ENCODE measurements at regions not wholly inside any gene's neighbourhood (a gene's known extent, or its start where the extent isn't known, plus 50 kb on each side); places are given as distances from the start of the nearest gene placed in this dataset.

GRCh38 chr3:194212161-194212844 is 76.4 kb downstream of the HES1 start:
- Histone ChIP-seq H3K14ac (ENCODE audit: low read length) (no peak overlapping the region), H2BK120ac (ENCODE audit: insufficient read depth, low read length, poor library complexity) (peak overlapping the region; percentile 12), H3K4ac (ENCODE audit: low read depth, low read length) (no peak overlapping the region), H4K12ac (ENCODE audit: low read depth, low read length) (no peak overlapping the region), H3K4me1 (ENCODE audit: control insufficient read depth in 1 of 2, insufficient read depth in 2 of 2, low read length in 2 of 2) (peaks cover 17 to 19% of the 10 kb centered on the region in 2 experiments), H3K9me3 (ENCODE audit: insufficient read depth, low read depth, low read length) (no peaks in the 10 kb centered on the region), H3K27me3 (ENCODE audit: insufficient read depth, low read length) (no peaks in the 10 kb centered on the region), H3K79me1 (ENCODE audit: low read length) (peaks cover 7% of the 10 kb centered on the region), H3K79me2 (ENCODE audit: control insufficient read depth, insufficient read depth, low read length, poor library complexity) (no peaks in the 10 kb centered on the region), H3K27ac (ENCODE audit: low read depth, low read length) (peak overlapping the region; percentile 7), H2AFZ (ENCODE audit: insufficient read depth, low read length, poor library complexity) (no peak overlapping the region), H2BK12ac (ENCODE audit: low read length) (peak overlapping the region; percentile 25), H3K18ac (ENCODE audit: low read length) (no peak overlapping the region), H3K23ac (ENCODE audit: low read length) (no peak overlapping the region), H4K91ac (ENCODE audit: low read depth, low read length) (peak overlapping the region; percentile 31), H2BK5ac (ENCODE audit: low read depth, low read length, poor library complexity) (no peak overlapping the region), H4K8ac (ENCODE audit: low read depth, low read length) (peak overlapping the region; percentile 8), H3K4me3 (ENCODE audit: low read depth, low read length) (no peak overlapping the region), H3K36me3 (ENCODE audit: control insufficient read depth in 1 of 2, insufficient read depth in 2 of 2, low read length in 2 of 2) (no peaks in the 10 kb centered on the region), H2AK5ac (ENCODE audit: low read length) (peak overlapping the region; percentile 50), H3K9ac (ENCODE audit: low read length) (no peak overlapping the region), H3K4me2 (ENCODE audit: low read length) (peak overlapping the region; percentile 8)
- no CpG with 5 or more reads among the region's 13 CpGs for WGBS (ENCODE audit: extremely low coverage, insufficient coverage, insufficient read length)
- no peak for DNase-seq

GRCh38 chr3:194212845-194213331 is 76.9 kb downstream of the HES1 start:
- peak in 1 of 2 donors; percentile 18 for DNase-seq
- Histone ChIP-seq H3K14ac (ENCODE audit: low read length) (no peak overlapping the region), H4K8ac (ENCODE audit: low read depth, low read length) (no peak overlapping the region), H3K18ac (ENCODE audit: low read length) (no peak overlapping the region), H3K27ac (ENCODE audit: low read depth, low read length) (peak overlapping the region; percentile 7), H3K27me3 (ENCODE audit: insufficient read depth, low read length) (no peaks in the 10 kb centered on the region), H3K4me2 (ENCODE audit: low read length) (peak overlapping the region; percentile 9), H3K36me3 (ENCODE audit: control insufficient read depth in 1 of 2, insufficient read depth in 2 of 2, low read length in 2 of 2) (no peaks in the 10 kb centered on the region), H3K23ac (ENCODE audit: low read length) (no peak overlapping the region), H2BK5ac (ENCODE audit: low read depth, low read length, poor library complexity) (no peak overlapping the region), H2AFZ (ENCODE audit: insufficient read depth, low read length, poor library complexity) (no peak overlapping the region), H3K9me3 (ENCODE audit: insufficient read depth, low read depth, low read length) (no peaks in the 10 kb centered on the region), H2BK12ac (ENCODE audit: low read length) (no peak overlapping the region), H3K4ac (ENCODE audit: low read depth, low read length) (no peak overlapping the region), H3K79me2 (ENCODE audit: control insufficient read depth, insufficient read depth, low read length, poor library complexity) (no peaks in the 10 kb centered on the region), H3K4me3 (ENCODE audit: low read depth, low read length) (no peak overlapping the region), H4K12ac (ENCODE audit: low read depth, low read length) (no peak overlapping the region), H2AK5ac (ENCODE audit: low read length) (no peak overlapping the region), H3K4me1 (ENCODE audit: control insufficient read depth in 1 of 2, insufficient read depth in 2 of 2, low read length in 2 of 2) (peaks cover 17 to 19% of the 10 kb centered on the region in 2 experiments), H3K79me1 (ENCODE audit: low read length) (peaks cover 7% of the 10 kb centered on the region), H3K9ac (ENCODE audit: low read length) (no peak overlapping the region), H2BK120ac (ENCODE audit: insufficient read depth, low read length, poor library complexity) (no peak overlapping the region), H4K91ac (ENCODE audit: low read depth, low read length) (no peak overlapping the region)
- WGBS (ENCODE audit: extremely low coverage, insufficient coverage, insufficient read length), result no CpG with 5 or more reads among the region's 10 CpGs

GRCh38 chr3:194215392-194215791 is 79.4 kb downstream of the HES1 start:
- no peaks in the 10 kb centered on the region for H3K36me3 ChIP-seq (ENCODE audit: control insufficient read depth in 1 of 2, insufficient read depth in 2 of 2, low read length in 2 of 2)

GRCh38 chr3:194218646-194219453 is 82.9 kb downstream of the HES1 start:
- no CpG with 5 or more reads among the region's 13 CpGs for WGBS (ENCODE audit: extremely low coverage, insufficient coverage, insufficient read length)
- no peak overlapping the region for H2BK5ac ChIP-seq (ENCODE audit: low read depth, low read length, poor library complexity)
- no peak overlapping the region for H4K8ac ChIP-seq (ENCODE audit: low read depth, low read length)
- H3K27ac ChIP-seq (ENCODE audit: low read depth, low read length), result no peak overlapping the region
- H4K12ac ChIP-seq (ENCODE audit: low read depth, low read length), result no peak overlapping the region
- H3K9ac ChIP-seq (ENCODE audit: low read length), result no peak overlapping the region
- no peaks in the 10 kb centered on the region for H3K9me3 ChIP-seq (ENCODE audit: insufficient read depth, low read depth, low read length)
- H2BK12ac ChIP-seq (ENCODE audit: low read length), result no peak overlapping the region
- no peak overlapping the region for H4K91ac ChIP-seq (ENCODE audit: low read depth, low read length)
- no peak overlapping the region for H2AFZ ChIP-seq (ENCODE audit: insufficient read depth, low read length, poor library complexity)
- H2BK120ac ChIP-seq (ENCODE audit: insufficient read depth, low read length, poor library complexity), result no peak overlapping the region
- H3K4me2 ChIP-seq (ENCODE audit: low read length), result no peak overlapping the region
- peaks cover under 1% of the 10 kb centered on the region for H3K79me1 ChIP-seq (ENCODE audit: low read length)
- H2AK5ac ChIP-seq (ENCODE audit: low read length), result no peak overlapping the region
- H3K4ac ChIP-seq (ENCODE audit: low read depth, low read length), result no peak overlapping the region
- no peaks in the 10 kb centered on the region for H3K27me3 ChIP-seq (ENCODE audit: insufficient read depth, low read length)
- H3K23ac ChIP-seq (ENCODE audit: low read length), result no peak overlapping the region
- no peaks in the 10 kb centered on the region for H3K36me3 ChIP-seq (ENCODE audit: control insufficient read depth in 1 of 2, insufficient read depth in 2 of 2, low read length in 2 of 2)
- no peak overlapping the region for H3K4me3 ChIP-seq (ENCODE audit: low read depth, low read length)
- no peak overlapping the region for H3K18ac ChIP-seq (ENCODE audit: low read length)
- H3K4me1 ChIP-seq (ENCODE audit: control insufficient read depth in 1 of 2, insufficient read depth in 2 of 2, low read length in 2 of 2), result peaks cover 3 to 5% of the 10 kb centered on the region in 2 experiments
- no peak overlapping the region for H3K14ac ChIP-seq (ENCODE audit: low read length)
- no peaks in the 10 kb centered on the region for H3K79me2 ChIP-seq (ENCODE audit: control insufficient read depth, insufficient read depth, low read length, poor library complexity)
- no peak for DNase-seq

More at GRCh38 chr3:194215392-194215791, 79.4 kb downstream of the HES1 start:
- H3K18ac ChIP-seq (ENCODE audit: low read length), result no peak overlapping the region
- H2AK5ac ChIP-seq (ENCODE audit: low read length), result no peak overlapping the region
- no peak overlapping the region for H2AFZ ChIP-seq (ENCODE audit: insufficient read depth, low read length, poor library complexity)
- H3K9me3 ChIP-seq (ENCODE audit: insufficient read depth, low read depth, low read length), result no peaks in the 10 kb centered on the region
- H4K8ac ChIP-seq (ENCODE audit: low read depth, low read length), result no peak overlapping the region
- peaks cover 7% of the 10 kb centered on the region for H3K79me1 ChIP-seq (ENCODE audit: low read length)
- H3K4me1 ChIP-seq (ENCODE audit: control insufficient read depth in 1 of 2, insufficient read depth in 2 of 2, low read length in 2 of 2), result peaks cover 17 to 19% of the 10 kb centered on the region in 2 experiments
- H2BK5ac ChIP-seq (ENCODE audit: low read depth, low read length, poor library complexity), result no peak overlapping the region
- H3K23ac ChIP-seq (ENCODE audit: low read length), result no peak overlapping the region
- H3K4me3 ChIP-seq (ENCODE audit: low read depth, low read length), result no peak overlapping the region
- no peak overlapping the region for H4K91ac ChIP-seq (ENCODE audit: low read depth, low read length)
- H3K4me2 ChIP-seq (ENCODE audit: low read length), result no peak overlapping the region
- H2BK120ac ChIP-seq (ENCODE audit: insufficient read depth, low read length, poor library complexity), result no peak overlapping the region
- no peak overlapping the region for H3K14ac ChIP-seq (ENCODE audit: low read length)
- WGBS (ENCODE audit: extremely low coverage, insufficient coverage, insufficient read length), result no CpG with 5 or more reads among the region's 6 CpGs
- no peak overlapping the region for H4K12ac ChIP-seq (ENCODE audit: low read depth, low read length)
- DNase-seq, result no peak
- no peaks in the 10 kb centered on the region for H3K27me3 ChIP-seq (ENCODE audit: insufficient read depth, low read length)
- H3K4ac ChIP-seq (ENCODE audit: low read depth, low read length), result no peak overlapping the region
- no peak overlapping the region for H2BK12ac ChIP-seq (ENCODE audit: low read length)
- no peak overlapping the region for H3K27ac ChIP-seq (ENCODE audit: low read depth, low read length)
- no peaks in the 10 kb centered on the region for H3K79me2 ChIP-seq (ENCODE audit: control insufficient read depth, insufficient read depth, low read length, poor library complexity)
- no peak overlapping the region for H3K9ac ChIP-seq (ENCODE audit: low read length)

Data from trophoblast cell (in vitro differentiated cells and primary cell).